HG03108 (cell line): ENCODE measurements at regions not wholly inside any gene's neighbourhood (a gene's known extent, or its start where the extent isn't known, plus 50 kb on each side); places are given as distances from the start of the nearest gene placed in this dataset.

ENCODE experiments used
- ATAC-seq: cut with Tn5 transposase; IDR thresholded peaks from one replicate; pipeline ENCODE4 v1.9.1; 2021; ENCODE audit warnings: moderate library complexity; ENCODE audit not compliant: unreplicated experiment

- ATAC-seq: no peak
Measured at GRCh38 chr2:193966590-193966989, 1690.4 kb upstream of the SLC39A10 start.

- no peak for ATAC-seq
Measured at GRCh38 chr2:193965263-193965662, 1691.8 kb upstream of the SLC39A10 start.

- peak; percentile 55 for ATAC-seq
Measured at GRCh38 chr2:193963472-193964119, 1693.4 kb upstream of the SLC39A10 start.

DNA sequence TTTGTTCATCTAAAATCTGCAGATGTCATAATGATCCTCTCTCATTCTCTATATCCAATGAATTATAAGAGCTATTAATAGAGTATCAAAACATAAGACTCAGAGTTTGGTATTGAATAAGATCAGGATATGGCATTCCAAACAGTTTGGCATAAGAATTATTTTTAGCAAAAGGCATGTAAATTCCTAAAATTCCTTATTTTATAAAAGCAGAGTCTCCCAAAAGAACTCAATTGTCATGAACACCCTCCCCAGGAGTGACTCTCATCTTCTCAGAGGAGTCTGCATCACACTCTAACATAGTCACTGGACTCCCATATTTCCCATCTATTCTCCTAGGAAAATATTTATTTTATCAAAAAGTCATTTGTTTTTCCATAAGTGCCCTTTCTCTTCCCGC is 1710.2 kb upstream of the SLC39A10 start:
- no peak for ATAC-seq

DNA sequence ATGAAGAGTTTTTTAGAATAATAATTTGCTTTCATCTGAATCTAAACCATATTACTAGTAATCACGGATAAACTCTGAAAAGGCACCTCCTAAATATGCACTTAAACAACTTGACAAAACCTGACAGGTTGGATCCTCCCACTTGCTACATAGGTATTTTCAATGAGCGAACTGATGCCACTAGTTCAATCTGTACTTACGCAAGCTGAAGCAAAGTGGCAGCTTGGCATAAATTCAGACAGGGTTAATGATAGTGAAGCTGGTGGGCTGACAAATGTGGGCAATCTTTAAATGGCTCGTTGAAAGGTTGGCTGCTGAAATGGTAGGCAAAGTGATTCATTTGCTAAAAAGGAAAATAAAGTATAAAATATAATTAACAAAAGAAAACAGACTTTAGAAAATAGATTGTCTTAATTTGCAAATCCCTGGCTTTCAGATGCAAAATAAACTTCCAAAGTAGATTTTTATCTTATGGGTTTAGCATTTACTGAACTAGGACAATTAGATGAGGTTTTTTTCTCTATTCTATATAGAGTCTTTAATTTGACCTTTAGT is 1713.5 kb upstream of the SLC39A10 start:
- no peak for ATAC-seq

GRCh38 chr2:193935114-193935513 is 1721.9 kb upstream of the SLC39A10 start:
- no peak for ATAC-seq

DNA sequence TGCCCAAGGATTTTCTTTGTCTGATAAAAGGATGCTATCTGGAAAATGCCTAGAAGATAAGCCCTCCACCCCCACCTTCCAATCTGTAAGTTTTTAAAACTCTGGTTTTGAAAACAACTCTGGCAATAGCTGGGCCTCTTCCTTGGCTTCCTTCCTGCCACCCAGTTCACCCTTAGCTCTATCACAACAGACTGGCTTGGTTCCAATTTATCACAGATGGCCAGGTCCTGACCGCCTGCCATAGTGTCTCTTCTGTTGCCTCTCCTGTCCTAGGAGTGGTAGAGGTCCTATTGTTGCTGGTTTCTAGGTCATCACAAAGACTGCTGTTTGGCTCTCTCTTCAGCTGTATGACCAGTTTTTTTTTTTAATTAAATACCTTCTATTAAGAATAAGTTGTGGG is 1727.9 kb upstream of the SLC39A10 start:
- ATAC-seq: no peak

- ATAC-seq: no peak
Measured at GRCh38 chr2:193907561-193907960, 1712.8 kb upstream of the TMEFF2 start.

- ATAC-seq: no peak
Measured at GRCh38 chr2:193900292-193900691, 1705.6 kb upstream of the TMEFF2 start.

DNA sequence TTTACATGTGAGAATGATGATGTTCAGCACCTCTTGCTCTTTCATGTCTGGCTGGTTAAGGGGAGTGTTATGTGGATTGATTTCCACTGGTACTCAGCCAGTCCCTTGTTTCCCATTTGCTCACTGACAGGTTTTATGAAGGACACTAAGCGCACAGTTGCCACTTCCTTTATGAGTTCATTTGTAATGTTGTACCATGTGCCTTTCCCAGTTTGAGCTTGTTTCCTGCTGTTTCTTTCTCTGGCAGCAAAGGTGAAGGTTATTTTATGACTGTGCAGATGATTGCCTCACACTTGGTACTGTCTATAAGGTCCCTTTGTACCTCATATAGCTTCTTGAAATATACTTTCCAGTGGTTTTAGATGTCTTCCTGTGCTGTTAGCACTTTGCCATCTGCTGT is 1700.5 kb upstream of the TMEFF2 start:
- ATAC-seq: no peak

DNA sequence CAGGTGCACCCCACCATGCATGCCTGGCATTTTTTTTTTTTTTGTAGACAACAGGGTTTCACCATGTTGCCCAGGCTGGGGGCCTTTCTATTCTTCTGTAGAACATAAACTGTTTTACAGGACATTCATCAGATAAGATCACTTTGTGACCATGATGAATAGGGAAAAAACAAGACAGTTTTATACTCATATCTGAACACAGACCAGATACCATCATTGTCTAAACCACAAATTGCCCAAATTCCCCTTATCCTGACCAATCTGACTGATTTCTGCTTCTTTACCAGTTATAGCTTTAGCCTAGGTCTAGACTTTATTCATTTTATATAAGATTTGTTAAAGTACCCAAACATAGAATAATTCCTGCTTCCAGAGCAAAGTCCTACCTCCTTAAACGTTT is 1699.3 kb upstream of the TMEFF2 start:
- ATAC-seq: no peak

- no peak for ATAC-seq
Measured at GRCh38 chr2:193891023-193891422, 1696.3 kb upstream of the TMEFF2 start.

- ATAC-seq: no peak
Measured at GRCh38 chr2:193885419-193885818, 1690.7 kb upstream of the TMEFF2 start.

- ATAC-seq: no peak
Measured at GRCh38 chr2:193883820-193884219, 1689.1 kb upstream of the TMEFF2 start.

DNA sequence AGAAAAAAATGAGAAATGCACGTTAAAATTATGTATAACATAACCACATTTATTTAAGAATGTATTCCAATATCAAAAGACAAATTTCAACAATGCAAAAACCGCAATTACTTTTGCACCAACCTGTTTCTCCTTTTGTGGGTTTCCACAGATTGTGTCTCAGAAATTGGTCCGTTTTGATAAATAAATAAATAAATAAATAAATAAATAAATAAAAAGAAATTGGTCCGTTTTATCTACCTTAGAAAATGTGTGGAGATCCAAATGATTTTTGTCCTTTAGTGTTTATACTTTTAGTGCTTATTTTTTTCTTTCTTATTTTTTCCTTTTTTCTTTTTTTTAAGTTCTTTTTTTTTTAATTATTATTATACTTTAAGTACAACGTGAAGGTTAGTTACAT is 1682.2 kb upstream of the TMEFF2 start:
- ATAC-seq: no peak

DNA sequence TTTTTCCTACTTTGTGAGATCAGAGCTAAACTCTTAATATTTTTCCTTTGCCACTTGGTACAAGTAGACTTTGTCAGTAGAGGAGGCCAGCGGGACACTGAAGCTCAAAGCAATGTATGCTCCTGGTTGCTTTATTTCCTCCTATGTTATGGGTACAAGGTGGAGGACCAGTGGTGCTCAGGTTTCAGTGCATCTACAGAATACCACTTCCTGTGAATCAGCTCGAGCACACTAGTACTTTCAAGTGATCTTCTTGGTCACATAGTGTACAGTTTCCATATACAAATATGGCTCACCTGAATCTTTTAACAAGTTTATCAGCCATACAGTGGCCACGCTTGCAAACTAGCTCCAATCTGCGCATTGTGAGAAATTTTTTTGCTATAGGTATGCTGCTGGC is 1674.8 kb upstream of the TMEFF2 start:
- ATAC-seq: no peak

GRCh38 chr2:193868833-193869232 is 1674.1 kb upstream of the TMEFF2 start:
- no peak for ATAC-seq

DNA sequence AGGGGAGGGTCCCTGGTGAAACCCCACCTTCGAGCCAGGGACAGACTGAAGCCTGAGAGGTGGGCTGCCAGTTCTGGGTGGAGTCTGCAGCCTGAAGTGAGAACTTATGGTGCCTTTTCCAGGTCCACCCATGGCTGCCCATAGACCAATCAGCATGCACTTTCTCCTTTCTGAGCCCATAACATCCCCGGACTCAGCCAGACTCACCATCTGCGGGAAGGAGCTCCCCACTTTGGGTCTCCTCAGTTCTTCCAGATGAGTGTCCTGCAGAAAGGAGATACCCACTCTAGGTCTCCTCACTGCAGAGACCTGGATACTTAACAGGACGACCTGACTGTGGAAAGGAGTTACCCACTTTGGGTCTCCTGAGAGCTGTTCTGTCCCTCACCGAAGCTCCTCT is 1673.4 kb upstream of the TMEFF2 start:
- no peak for ATAC-seq

GRCh38 chr2:193867454-193867853 is 1672.7 kb upstream of the TMEFF2 start:
- no peak for ATAC-seq

DNA sequence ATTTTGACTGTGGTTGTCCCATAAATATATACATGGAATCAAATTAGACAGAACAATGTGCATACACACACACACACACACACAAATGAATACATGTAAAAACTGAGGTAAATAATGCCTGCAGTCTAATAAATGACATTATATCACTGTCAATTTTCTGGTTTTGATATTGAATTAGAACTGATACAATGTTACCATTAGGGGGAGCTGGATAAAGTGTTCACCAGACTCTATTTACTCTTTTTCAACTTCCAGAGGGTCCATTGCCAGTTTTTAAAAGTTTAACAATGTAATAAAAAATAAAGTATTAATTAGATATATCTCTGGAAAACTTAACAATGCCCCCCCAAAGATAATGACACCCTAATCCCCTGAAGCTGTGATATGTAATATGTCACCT is 1666.8 kb upstream of the TMEFF2 start:
- ATAC-seq: no peak

DNA sequence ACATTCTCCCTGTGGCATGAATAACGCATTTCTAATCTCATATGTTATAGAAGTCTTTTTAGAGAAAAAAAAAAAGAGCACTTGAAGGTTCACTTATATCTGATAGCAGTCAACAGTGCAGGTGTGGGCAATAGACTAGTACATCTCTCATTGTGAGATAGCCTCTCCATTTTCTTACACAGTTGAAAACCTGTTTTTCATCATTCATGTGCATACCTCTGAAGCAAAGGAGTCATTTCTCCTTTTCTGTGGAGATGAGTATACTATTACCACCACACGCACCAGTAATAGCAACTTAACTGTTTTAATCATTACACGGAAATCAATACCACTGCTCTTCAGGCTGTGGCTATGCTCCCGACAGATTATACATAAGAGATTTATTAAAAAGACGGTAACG is 1653.3 kb upstream of the TMEFF2 start:
- no peak for ATAC-seq

DNA sequence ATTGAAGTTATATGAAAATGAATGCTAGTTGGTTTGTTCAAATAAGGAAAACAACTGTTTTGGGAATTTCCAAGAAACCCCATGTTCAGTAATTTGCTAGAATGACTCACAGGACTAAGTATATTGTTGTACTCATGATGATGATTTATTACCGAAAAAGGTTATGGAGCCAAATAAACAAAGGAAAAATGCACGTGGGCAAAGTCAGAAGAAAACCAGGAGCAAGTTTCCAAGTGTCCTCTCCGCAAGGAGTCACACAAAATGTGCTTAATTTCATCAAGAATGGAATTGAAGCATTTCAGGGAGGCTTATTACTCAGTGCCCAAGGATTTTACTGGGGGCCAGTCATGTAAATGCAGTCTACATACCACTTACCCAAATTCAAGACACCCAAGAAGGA is 1652.4 kb upstream of the TMEFF2 start:
- no peak for ATAC-seq

GRCh38 chr2:193845604-193846003 is 1650.9 kb upstream of the TMEFF2 start:
- ATAC-seq: no peak
